ENCODE measurements at regions not wholly inside any gene's neighbourhood (a gene's known extent, or its start where the extent isn't known, plus 50 kb on each side); places are given as distances from the start of the nearest gene placed in this dataset.

- H3K9ac ChIP-seq (ENCODE audit: control insufficient read depth, extremely low read depth, insufficient read depth, low read length): no peak overlapping the region
- no peaks in the 10 kb centered on the region for H3K9me1 ChIP-seq (ENCODE audit: control insufficient read depth, extremely low read depth, insufficient read depth, low read length)
- DNase-seq (ENCODE audit: low read depth, low spot score): no peak
- FAIRE-seq: no peak
- H3K4me1 ChIP-seq (ENCODE audit: control insufficient read depth, extremely low read depth, insufficient read depth, low read length): peaks cover 9% of the 10 kb centered on the region
- no peaks in the 10 kb centered on the region for H3K79me2 ChIP-seq (ENCODE audit: control insufficient read depth, insufficient read depth, low read length)
- H3K27ac ChIP-seq (ENCODE audit: control insufficient read depth, insufficient read depth, low read length): no peak overlapping the region
- no peaks in the 10 kb centered on the region for H4K20me1 ChIP-seq (ENCODE audit: control insufficient read depth, extremely low read depth, insufficient read depth, low read length)
- no peaks in the 10 kb centered on the region for H3K9me3 ChIP-seq (ENCODE audit: control insufficient read depth, low read depth, low read length)
- dilution Hi-C loops (cut with MboI; ENCODE audit: extremely low pct_ligation_motif_present, low sequenced_read_pairs): no loop called here
- no peak for TF ChIP-seq CTCF (optimal IDR thresholded peaks at IDR 0.05 in 1 of 3, IDR thresholded peaks at IDR 0.05 in 1 of 3, conservative IDR thresholded peaks at IDR 0.05 in 1 of 3; ENCODE audit: extremely low read depth in 1 of 3, insufficient read depth in 2 of 3, low read length in 3 of 3)
- no peak for TF ChIP-seq EZH2 (IDR thresholded peaks at IDR 0.05; ENCODE audit: low read length)
- no peak overlapping the region for H3K4me2 ChIP-seq (ENCODE audit: control insufficient read depth, extremely low read depth, insufficient read depth, low read depth, low read length)
- no peak overlapping the region for H2AFZ ChIP-seq (ENCODE audit: control insufficient read depth, low read length)
- H3K27me3 ChIP-seq (ENCODE audit: control insufficient read depth, extremely low read depth, insufficient read depth, low read length): no peaks in the 10 kb centered on the region
- no peak overlapping the region for H3K4me3 ChIP-seq (ENCODE audit: control insufficient read depth in 2 of 3, extremely low read depth in 1 of 3, insufficient read depth in 2 of 3, low read depth in 1 of 3, low read length in 3 of 3)
- H3K36me3 ChIP-seq (ENCODE audit: control insufficient read depth in 2 of 2, extremely low read depth in 1 of 2, insufficient read depth in 2 of 2, low read length in 2 of 2): no peaks in the 10 kb centered on the region
Observed at GRCh38 chr7:88458946-88459345, 152.3 kb upstream of the STEAP4 start.

- Histone ChIP-seq H3K79me2 (ENCODE audit: control insufficient read depth, insufficient read depth, low read length) (no peaks in the 10 kb centered on the region), H2AFZ (ENCODE audit: control insufficient read depth, low read length) (no peak overlapping the region), H3K9me1 (ENCODE audit: control insufficient read depth, extremely low read depth, insufficient read depth, low read length) (no peaks in the 10 kb centered on the region), H3K4me3 (ENCODE audit: control insufficient read depth in 2 of 3, extremely low read depth in 1 of 3, insufficient read depth in 2 of 3, low read depth in 1 of 3, low read length in 3 of 3) (no peak overlapping the region), H3K27me3 (ENCODE audit: control insufficient read depth, extremely low read depth, insufficient read depth, low read length) (no peaks in the 10 kb centered on the region), H3K36me3 (ENCODE audit: control insufficient read depth in 2 of 2, extremely low read depth in 1 of 2, insufficient read depth in 2 of 2, low read length in 2 of 2) (no peaks in the 10 kb centered on the region), H4K20me1 (ENCODE audit: control insufficient read depth, extremely low read depth, insufficient read depth, low read length) (no peaks in the 10 kb centered on the region), H3K27ac (ENCODE audit: control insufficient read depth, insufficient read depth, low read length) (no peak overlapping the region), H3K4me1 (ENCODE audit: control insufficient read depth, extremely low read depth, insufficient read depth, low read length) (peaks cover 9% of the 10 kb centered on the region), H3K9ac (ENCODE audit: control insufficient read depth, extremely low read depth, insufficient read depth, low read length) (no peak overlapping the region), H3K9me3 (ENCODE audit: control insufficient read depth, low read depth, low read length) (no peaks in the 10 kb centered on the region), H3K4me2 (ENCODE audit: control insufficient read depth, extremely low read depth, insufficient read depth, low read depth, low read length) (no peak overlapping the region)
- TF ChIP-seq CTCF (optimal IDR thresholded peaks at IDR 0.05 in 1 of 3, IDR thresholded peaks at IDR 0.05 in 1 of 3, conservative IDR thresholded peaks at IDR 0.05 in 1 of 3; ENCODE audit: extremely low read depth in 1 of 3, insufficient read depth in 2 of 3, low read length in 3 of 3) (no peak), EZH2 (IDR thresholded peaks at IDR 0.05; ENCODE audit: low read length) (no peak)
- no peak for FAIRE-seq
- no peak for DNase-seq (ENCODE audit: low read depth, low spot score)
- dilution Hi-C loops (cut with MboI; ENCODE audit: extremely low pct_ligation_motif_present, low sequenced_read_pairs): no loop called here
Observed at GRCh38 chr7:88458279-88458678, 151.6 kb upstream of the STEAP4 start.
